Keratinocyte (primary cell): ENCODE measurements at regions not wholly inside any gene's neighbourhood (a gene's known extent, or its start where the extent isn't known, plus 50 kb on each side); places are given as distances from the start of the nearest gene placed in this dataset.

Experiments
- DNase-seq: peaks from one replicate; pipeline ENCODE4 v3.0.0-alpha.2; 2011; ENCODE audit warnings: low read depth, missing footprints, low spot score
- FAIRE-seq: peaks from 2 replicates; lab custom pipeline; 2011; peaks lifted over from hg19 to GRCh38; lab: Jason Lieb, UNC
- H2AFZ ChIP-seq: 2 replicates; pipeline ENCODE4 v1.6.0; 2012; ENCODE audit warnings: low read length, control low read depth, inconsistent platforms; ENCODE audit not compliant: control insufficient read depth
- H3K27ac ChIP-seq: 2 replicates; pipeline ENCODE4 v1.5.1; 2011; ENCODE audit warnings: low read length; ENCODE audit not compliant: control insufficient read depth, insufficient read depth
- H3K27me3 ChIP-seq: 3 replicates; pipeline ENCODE4 v1.6.0; 2011; ENCODE audit warnings: low read length; ENCODE audit not compliant: control insufficient read depth, insufficient read depth; ENCODE audit errors: extremely low read depth
- H3K36me3 ChIP-seq, 2 experiments: 2 replicates in 1 of 2; 3 replicates in 1 of 2; pipeline ENCODE4 v1.5.1; 2011; ENCODE audit warnings: low read length in 2 of 2, mild to moderate bottlenecking in 1 of 2; ENCODE audit not compliant: control insufficient read depth in 2 of 2, insufficient read depth in 2 of 2; ENCODE audit errors: extremely low read depth in 1 of 2
- H3K4me1 ChIP-seq: 3 replicates; pipeline ENCODE4 v1.5.1; 2011; ENCODE audit warnings: low read length; ENCODE audit not compliant: control insufficient read depth, insufficient read depth; ENCODE audit errors: extremely low read depth
- H3K4me2 ChIP-seq: 3 replicates; pipeline ENCODE4 v1.6.0; 2011; ENCODE audit warnings: low read depth, low read length; ENCODE audit not compliant: control insufficient read depth, insufficient read depth; ENCODE audit errors: extremely low read depth
- H3K4me3 ChIP-seq, 3 experiments: fragments of 200-600 bp in 1 of 3; sonication (generic) in 1 of 3; 2 replicates in 2 of 3; 3 replicates in 1 of 3; pipeline ENCODE4 v1.5.1; 2011 to 2016; ENCODE audit warnings: low read length in 3 of 3, mild to moderate bottlenecking in 3 of 3, control low read depth in 2 of 3, inconsistent platforms in 1 of 3, low read depth in 1 of 3, mixed read lengths in 1 of 3, mixed run types in 1 of 3, moderate library complexity in 1 of 3; ENCODE audit not compliant: control insufficient read depth in 2 of 3, insufficient read depth in 2 of 3; ENCODE audit errors: extremely low read depth in 1 of 3
- H3K79me2 ChIP-seq: 2 replicates; pipeline ENCODE4 v1.6.0; 2012; ENCODE audit warnings: low read length; ENCODE audit not compliant: control insufficient read depth, insufficient read depth
- H3K9ac ChIP-seq: 3 replicates; pipeline ENCODE4 v1.6.0; 2011; ENCODE audit warnings: low read length; ENCODE audit not compliant: control insufficient read depth, insufficient read depth; ENCODE audit errors: extremely low read depth
- H3K9me1 ChIP-seq: 3 replicates; pipeline ENCODE4 v1.6.0; 2011; ENCODE audit warnings: low read length; ENCODE audit not compliant: control insufficient read depth, insufficient read depth; ENCODE audit errors: extremely low read depth
- H3K9me3 ChIP-seq: 2 replicates; pipeline ENCODE4 v1.5.1; 2012; ENCODE audit warnings: low read depth, low read length; ENCODE audit not compliant: control insufficient read depth
- H4K20me1 ChIP-seq: 3 replicates; pipeline ENCODE4 v1.6.0; 2011; ENCODE audit warnings: low read length; ENCODE audit not compliant: control insufficient read depth, insufficient read depth; ENCODE audit errors: extremely low read depth
- CTCF ChIP-seq, 3 experiments: IDR thresholded peaks in 1 of 3; conservative IDR thresholded peaks in 1 of 3; optimal IDR thresholded peaks in 1 of 3; 2 replicates in 2 of 3; 3 replicates in 1 of 3; pipeline versions ENCODE3 to v1.5.1; 2011; ENCODE audit warnings: low read length in 3 of 3, mild to moderate bottlenecking in 3 of 3, moderate library complexity in 2 of 3, control low read depth in 1 of 3, inconsistent platforms in 1 of 3; ENCODE audit not compliant: insufficient read depth in 2 of 3; ENCODE audit errors: extremely low read depth in 1 of 3
- EZH2 ChIP-seq: IDR thresholded peaks from one replicate; pipeline ENCODE4 v1.6.1; 2012; ENCODE audit warnings: inconsistent platforms, mild to moderate bottlenecking, low read length, moderate library complexity
- dilution Hi-C: fragments of 300-500 bp; cut with MboI; formaldehyde crosslinking; loops from one replicate; pipeline ENCODE4 v1.7.0; 2020; ENCODE audit warnings: low sequenced_read_pairs; ENCODE audit not compliant: extremely low pct_ligation_motif_present

- no peaks in the 10 kb centered on the region for H3K4me1 ChIP-seq
- no peak overlapping the region for H3K27ac ChIP-seq
- H3K27me3 ChIP-seq, result no peaks in the 10 kb centered on the region
- no peak overlapping the region for H2AFZ ChIP-seq
- TF ChIP-seq EZH2 (no peak), CTCF (optimal IDR thresholded peaks at IDR 0.05 in 1 of 3, IDR thresholded peaks at IDR 0.05 in 1 of 3, conservative IDR thresholded peaks at IDR 0.05 in 1 of 3; ENCODE audit: extremely low read depth in 1 of 3, insufficient read depth in 2 of 3, low read length in 3 of 3) (no peak)
- H4K20me1 ChIP-seq, result no peaks in the 10 kb centered on the region
- no peaks in the 10 kb centered on the region for H3K79me2 ChIP-seq
- H3K36me3 ChIP-seq, result no peaks in the 10 kb centered on the region
- no peak overlapping the region for H3K4me2 ChIP-seq
- DNase-seq (no peak), FAIRE-seq (no peak)
- H3K9ac ChIP-seq, result no peak overlapping the region
- dilution Hi-C loops, result no loop called here
- H3K9me1 ChIP-seq, result no peaks in the 10 kb centered on the region
- H3K4me3 ChIP-seq, result no peak overlapping the region
- H3K9me3 ChIP-seq, result peaks cover 2% of the 10 kb centered on the region
Measured at GRCh38 chr21:22393324-22393723, 1395.1 kb downstream of the NCAM2 start.

GRCh38 chr21:22395965-22396364, 1397.8 kb downstream of the NCAM2 start:
- Histone ChIP-seq H3K9me1 (no peaks in the 10 kb centered on the region), H3K4me2 (no peak overlapping the region), H3K4me3 (no peak overlapping the region), H4K20me1 (no peaks in the 10 kb centered on the region), H3K27me3 (no peaks in the 10 kb centered on the region), H3K79me2 (no peaks in the 10 kb centered on the region), H3K4me1 (no peaks in the 10 kb centered on the region), H2AFZ (no peak overlapping the region), H3K9me3 (peaks cover 2% of the 10 kb centered on the region), H3K9ac (no peak overlapping the region), H3K27ac (no peak overlapping the region), H3K36me3 (no peaks in the 10 kb centered on the region)
- no peak for FAIRE-seq
- DNase-seq, result no peak
- dilution Hi-C loops, result no loop called here
- no peak for TF ChIP-seq EZH2
- TF ChIP-seq CTCF (optimal IDR thresholded peaks at IDR 0.05 in 1 of 3, IDR thresholded peaks at IDR 0.05 in 1 of 3, conservative IDR thresholded peaks at IDR 0.05 in 1 of 3; ENCODE audit: extremely low read depth in 1 of 3, insufficient read depth in 2 of 3, low read length in 3 of 3), result no peak
